ENCODE measurements at regions not wholly inside any gene's neighbourhood (a gene's known extent, or its start where the extent isn't known, plus 50 kb on each side); places are given as distances from the start of the nearest gene placed in this dataset.
A peak's percentile ranks its signal among the peaks of the same experiment; 100 is the strongest.

DNA sequence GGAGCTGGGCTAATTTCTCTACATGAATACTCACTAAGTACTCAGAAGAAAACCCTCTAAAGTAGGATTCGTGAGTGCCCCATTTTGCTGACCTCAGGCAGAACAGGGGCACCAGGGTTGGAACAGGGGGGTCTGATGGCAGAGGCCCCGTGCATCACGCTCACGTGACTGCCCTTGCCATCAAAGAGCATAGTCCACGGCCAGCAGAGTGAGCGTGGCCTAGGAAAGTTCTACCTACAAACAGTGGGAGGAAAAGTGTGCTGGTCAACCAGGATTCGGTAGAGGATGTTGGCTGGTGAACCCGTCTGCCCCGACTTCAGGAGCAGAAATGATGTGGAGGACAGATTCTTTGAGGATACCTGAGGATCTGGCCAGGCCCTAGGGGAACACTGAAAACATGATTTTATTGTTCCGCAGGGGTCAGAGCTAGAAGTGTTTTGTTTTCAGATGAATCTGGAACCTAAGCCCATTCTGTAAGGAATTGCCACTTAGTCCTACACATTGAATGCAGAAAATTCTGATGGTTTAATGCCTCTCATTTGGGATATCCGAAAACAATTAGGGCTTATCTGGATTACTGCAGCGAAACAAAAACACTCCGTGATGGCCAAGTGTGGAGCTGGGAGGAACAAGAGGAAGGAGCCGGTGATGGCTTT lies 138.8 kb upstream of the SHH start:
- no peak overlapping the region for H3K4me3 ChIP-seq (ENCODE audit: low read length in 2 of 2)
- H3K27me3 ChIP-seq (ENCODE audit: insufficient read depth, low read length), result no peaks in the 10 kb centered on the region
- H3K4me3 Mint-ChIP-seq, result no peak overlapping the region
- H3K27me3 Mint-ChIP-seq, result peaks cover 0 to 4% of the 10 kb centered on the region in 2 donors
- ChIA-PET POLR2A (ENCODE audit: partially characterized antibody) (no interaction called here), CTCF (ENCODE audit: partially characterized antibody) (no interaction called here)
- H3K36me3 ChIP-seq (ENCODE audit: insufficient read depth, low read length), result no peaks in the 10 kb centered on the region
- no peaks in the 10 kb centered on the region for H3K9me3 ChIP-seq (ENCODE audit: control insufficient read depth in 1 of 2, low read length in 2 of 2)
- no peak overlapping the region for H3K27ac ChIP-seq (ENCODE audit: low read depth, low read length)
- no peak for DNase-seq
- no peaks in the 10 kb centered on the region for H3K4me1 Mint-ChIP-seq
- H3K36me3 Mint-ChIP-seq, result no peaks in the 10 kb centered on the region
- no peaks in the 10 kb centered on the region for H3K4me1 ChIP-seq (ENCODE audit: insufficient read depth, low read length)
- intact Hi-C loops (cut with micrococcal nuclease), result no loop called here
- H3K9me3 Mint-ChIP-seq, result peaks cover 0 to 4% (median 0%) of the 10 kb centered on the region in 8 donors
- H3K27ac Mint-ChIP-seq, result peak overlapping the region in 1 of 7 donors; percentile 25

DNA sequence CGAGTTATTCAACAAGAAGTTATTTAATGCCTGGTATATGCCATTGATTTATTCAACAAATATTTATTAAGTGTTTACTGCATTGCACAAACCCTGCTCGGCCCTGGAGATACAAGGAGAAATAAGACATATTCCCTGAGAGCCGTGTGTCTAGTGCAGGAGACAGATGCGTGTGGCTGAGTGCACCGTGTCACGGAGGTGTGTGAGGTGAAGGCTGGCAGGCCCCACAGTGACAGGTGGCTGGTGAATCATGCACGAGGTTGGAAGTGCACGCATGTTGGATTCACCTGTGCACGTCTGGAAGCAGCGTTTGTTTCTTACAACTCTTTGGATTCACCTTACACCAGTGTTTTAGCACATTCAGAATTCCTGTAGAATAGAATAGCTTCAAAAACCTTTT lies 136.6 kb upstream of the SHH start:
- Mint-ChIP-seq H3K4me1 (no peaks in the 10 kb centered on the region), H3K9me3 (peaks cover 0 to 7% (median 0%) of the 10 kb centered on the region in 8 donors), H3K36me3 (no peaks in the 10 kb centered on the region), H3K27me3 (peaks cover 0 to 4% of the 10 kb centered on the region in 2 donors), H3K27ac (no peak overlapping the region), H3K4me3 (no peak overlapping the region)
- POLR2A ChIA-PET (ENCODE audit: partially characterized antibody), result interaction anchor here (0.6 kb wide), 1 partner anchor 1291 kb away, joined by 3 read pairs; no protein-coding TSS in a partner anchor
- intact Hi-C loops (cut with micrococcal nuclease), result no loop called here
- H3K36me3 ChIP-seq (ENCODE audit: insufficient read depth, low read length), result no peaks in the 10 kb centered on the region
- no peak overlapping the region for H3K27ac ChIP-seq (ENCODE audit: low read depth, low read length)
- no peak for DNase-seq
- H3K27me3 ChIP-seq (ENCODE audit: insufficient read depth, low read length), result no peaks in the 10 kb centered on the region
- H3K4me3 ChIP-seq (ENCODE audit: low read length in 2 of 2), result no peak overlapping the region
- H3K4me1 ChIP-seq (ENCODE audit: insufficient read depth, low read length), result no peaks in the 10 kb centered on the region
- CTCF ChIA-PET (ENCODE audit: partially characterized antibody), result no interaction called here
- no peaks in the 10 kb centered on the region for H3K9me3 ChIP-seq (ENCODE audit: control insufficient read depth in 1 of 2, low read length in 2 of 2)

DNA sequence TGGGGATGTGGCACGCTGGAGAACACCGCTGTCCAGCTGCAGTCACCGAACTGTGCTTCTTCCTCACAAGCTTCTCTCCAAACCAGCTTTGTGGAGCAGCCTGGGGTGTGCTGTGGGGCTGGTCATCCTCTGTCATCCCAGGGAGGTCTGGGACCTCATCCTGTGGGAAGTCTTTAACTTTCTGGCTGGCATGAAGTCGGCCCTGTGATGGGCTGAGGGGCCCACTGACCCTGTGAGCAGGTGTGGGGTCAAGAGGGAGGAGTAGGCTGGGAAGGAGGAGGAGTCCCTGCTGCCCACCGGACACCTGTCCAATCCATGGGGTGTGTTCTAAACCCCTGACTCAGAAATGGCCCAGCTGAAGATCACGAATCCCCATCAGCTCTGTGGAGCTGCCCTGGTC lies 136.2 kb upstream of the SHH start:
- no peak overlapping the region for H3K27ac Mint-ChIP-seq
- H3K4me1 ChIP-seq (ENCODE audit: insufficient read depth, low read length), result no peaks in the 10 kb centered on the region
- ChIA-PET POLR2A (ENCODE audit: partially characterized antibody) (interaction anchor here (0.6 kb wide), 1 partner anchor 1291 kb away, joined by 3 read pairs; no protein-coding TSS in a partner anchor), CTCF (ENCODE audit: partially characterized antibody) (no interaction called here)
- no peaks in the 10 kb centered on the region for H3K4me1 Mint-ChIP-seq
- H3K36me3 Mint-ChIP-seq, result no peaks in the 10 kb centered on the region
- no peaks in the 10 kb centered on the region for H3K36me3 ChIP-seq (ENCODE audit: insufficient read depth, low read length)
- H3K27me3 ChIP-seq (ENCODE audit: insufficient read depth, low read length), result no peaks in the 10 kb centered on the region
- H3K27ac ChIP-seq (ENCODE audit: low read depth, low read length), result no peak overlapping the region
- no peak for DNase-seq
- no peaks in the 10 kb centered on the region for H3K9me3 ChIP-seq (ENCODE audit: control insufficient read depth in 1 of 2, low read length in 2 of 2)
- intact Hi-C loops (cut with micrococcal nuclease), result no loop called here
- H3K4me3 ChIP-seq (ENCODE audit: low read length in 2 of 2), result no peak overlapping the region
- H3K9me3 Mint-ChIP-seq, result peaks cover 0 to 9% (median 0%) of the 10 kb centered on the region in 8 donors
- peaks cover 0 to 4% of the 10 kb centered on the region in 2 donors for H3K27me3 Mint-ChIP-seq
- H3K4me3 Mint-ChIP-seq, result no peak overlapping the region

DNA sequence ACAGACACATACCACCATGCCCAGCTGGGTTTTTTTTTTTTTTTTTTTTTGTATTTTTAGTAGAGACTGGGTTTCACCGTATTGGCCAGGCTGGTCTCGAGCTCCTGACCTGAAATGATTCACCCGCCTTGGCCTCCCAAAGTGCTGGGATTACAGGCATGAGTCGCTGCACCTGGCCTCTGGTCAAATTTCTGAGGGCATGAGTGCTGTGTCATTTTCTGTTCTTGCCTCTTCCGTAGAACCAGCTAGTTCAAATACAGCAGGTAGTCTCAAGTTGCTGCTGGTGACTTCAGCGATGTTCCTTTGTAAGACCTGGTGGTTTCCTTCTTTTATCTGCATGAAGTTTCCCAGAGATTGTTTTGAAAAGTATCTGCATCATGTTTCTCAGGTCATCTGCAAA lies 134.8 kb upstream of the SHH start:
- Mint-ChIP-seq H3K27me3 (peaks cover 0 to 4% of the 10 kb centered on the region in 2 donors), H3K9me3 (peaks cover 0 to 9% (median 0%) of the 10 kb centered on the region in 8 donors), H3K4me3 (no peak overlapping the region), H3K4me1 (no peaks in the 10 kb centered on the region), H3K27ac (no peak overlapping the region), H3K36me3 (no peaks in the 10 kb centered on the region)
- H3K27me3 ChIP-seq (ENCODE audit: insufficient read depth, low read length), result no peaks in the 10 kb centered on the region
- CTCF ChIA-PET (ENCODE audit: partially characterized antibody), result no interaction called here
- H3K4me1 ChIP-seq (ENCODE audit: insufficient read depth, low read length), result no peaks in the 10 kb centered on the region
- no peaks in the 10 kb centered on the region for H3K36me3 ChIP-seq (ENCODE audit: insufficient read depth, low read length)
- intact Hi-C loops (cut with micrococcal nuclease), result no loop called here
- no peaks in the 10 kb centered on the region for H3K9me3 ChIP-seq (ENCODE audit: control insufficient read depth in 1 of 2, low read length in 2 of 2)
- H3K27ac ChIP-seq (ENCODE audit: low read depth, low read length), result no peak overlapping the region
- POLR2A ChIA-PET (ENCODE audit: partially characterized antibody), result no interaction called here
- no peak overlapping the region for H3K4me3 ChIP-seq (ENCODE audit: low read length in 2 of 2)
- DNase-seq, result no peak

DNA sequence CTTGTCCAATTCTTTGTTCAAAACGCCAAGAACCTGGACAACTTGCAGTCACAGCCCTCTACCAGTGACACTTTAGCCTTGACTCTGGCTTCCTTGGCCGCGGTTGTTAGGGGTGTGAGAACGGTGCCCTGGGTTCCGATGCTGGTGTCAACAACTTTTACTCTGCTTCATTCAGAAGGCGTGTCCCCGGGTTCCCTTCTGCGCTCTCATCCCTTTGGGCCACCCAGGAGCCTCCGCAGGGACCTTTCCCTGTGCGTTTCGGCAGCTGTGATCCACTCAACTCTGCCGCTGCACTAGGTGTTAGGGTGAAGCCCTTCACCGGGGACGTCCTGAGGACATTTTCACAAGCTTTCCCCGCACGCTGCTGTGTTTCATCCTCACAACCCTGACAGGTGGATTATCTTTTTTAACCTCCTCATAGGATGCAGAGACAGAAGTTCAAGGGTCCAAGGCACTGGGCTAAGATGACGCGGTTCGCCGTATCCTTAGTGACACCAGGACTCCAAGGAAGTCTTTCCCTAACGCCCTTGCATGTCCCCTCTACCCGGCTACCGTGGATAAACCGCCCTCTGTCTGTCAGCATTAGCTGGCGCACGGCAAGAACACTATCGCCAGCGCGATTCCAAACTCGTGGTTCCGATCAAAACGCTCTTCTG lies 133.5 kb upstream of the SHH start:
- Histone ChIP-seq H3K4me3 (ENCODE audit: low read length in 2 of 2) (no peak overlapping the region), H3K4me1 (ENCODE audit: insufficient read depth, low read length) (no peaks in the 10 kb centered on the region), H3K36me3 (ENCODE audit: insufficient read depth, low read length) (no peaks in the 10 kb centered on the region), H3K9me3 (ENCODE audit: control insufficient read depth in 1 of 2, low read length in 2 of 2) (no peaks in the 10 kb centered on the region), H3K27me3 (ENCODE audit: insufficient read depth, low read length) (no peaks in the 10 kb centered on the region), H3K27ac (ENCODE audit: low read depth, low read length) (no peak overlapping the region)
- Mint-ChIP-seq H3K9me3 (peaks cover 0 to 9% (median 0%) of the 10 kb centered on the region in 8 donors), H3K27ac (no peak overlapping the region), H3K36me3 (no peaks in the 10 kb centered on the region), H3K4me1 (no peaks in the 10 kb centered on the region), H3K27me3 (peaks cover 0 to 5% of the 10 kb centered on the region in 2 donors), H3K4me3 (no peak overlapping the region)
- ChIA-PET CTCF (ENCODE audit: partially characterized antibody) (no interaction called here), POLR2A (ENCODE audit: partially characterized antibody) (no interaction called here)
- DNase-seq, result no peak
- intact Hi-C loops (cut with micrococcal nuclease), result no loop called here

DNA sequence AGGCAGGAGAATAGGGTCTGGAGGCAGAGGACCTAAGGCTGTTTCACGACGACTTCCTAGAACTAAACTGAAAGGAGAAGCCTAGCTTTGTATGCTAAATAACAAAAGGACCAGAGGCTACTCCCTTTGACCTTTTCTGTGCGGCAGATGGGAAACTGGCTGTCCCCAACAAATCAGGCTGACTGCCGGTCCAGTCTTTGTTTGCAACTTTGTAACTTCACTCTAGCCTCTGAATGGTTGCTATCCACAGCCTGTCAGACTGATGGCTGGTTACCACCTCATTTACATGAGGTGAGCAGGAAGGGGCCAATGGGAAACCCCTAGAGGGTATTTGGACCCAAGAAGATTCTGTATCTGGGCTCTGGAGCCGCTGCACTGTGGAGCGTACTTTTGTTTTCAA lies 132.6 kb upstream of the SHH start:
- Mint-ChIP-seq H3K4me3 (no peak overlapping the region), H3K9me3 (peaks cover 0 to 11% (median 3%) of the 10 kb centered on the region in 8 donors), H3K36me3 (no peaks in the 10 kb centered on the region), H3K27me3 (peaks cover 5 to 9% of the 10 kb centered on the region in 2 donors), H3K27ac (no peak overlapping the region), H3K4me1 (no peaks in the 10 kb centered on the region)
- Histone ChIP-seq H3K36me3 (ENCODE audit: insufficient read depth, low read length) (no peaks in the 10 kb centered on the region), H3K4me1 (ENCODE audit: insufficient read depth, low read length) (no peaks in the 10 kb centered on the region), H3K27me3 (ENCODE audit: insufficient read depth, low read length) (no peaks in the 10 kb centered on the region), H3K4me3 (ENCODE audit: low read length in 2 of 2) (no peak overlapping the region), H3K9me3 (ENCODE audit: control insufficient read depth in 1 of 2, low read length in 2 of 2) (no peaks in the 10 kb centered on the region), H3K27ac (ENCODE audit: low read depth, low read length) (no peak overlapping the region)
- DNase-seq, result no peak
- intact Hi-C loops (cut with micrococcal nuclease), result no loop called here
- ChIA-PET CTCF (ENCODE audit: partially characterized antibody) (no interaction called here), POLR2A (ENCODE audit: partially characterized antibody) (no interaction called here)

DNA sequence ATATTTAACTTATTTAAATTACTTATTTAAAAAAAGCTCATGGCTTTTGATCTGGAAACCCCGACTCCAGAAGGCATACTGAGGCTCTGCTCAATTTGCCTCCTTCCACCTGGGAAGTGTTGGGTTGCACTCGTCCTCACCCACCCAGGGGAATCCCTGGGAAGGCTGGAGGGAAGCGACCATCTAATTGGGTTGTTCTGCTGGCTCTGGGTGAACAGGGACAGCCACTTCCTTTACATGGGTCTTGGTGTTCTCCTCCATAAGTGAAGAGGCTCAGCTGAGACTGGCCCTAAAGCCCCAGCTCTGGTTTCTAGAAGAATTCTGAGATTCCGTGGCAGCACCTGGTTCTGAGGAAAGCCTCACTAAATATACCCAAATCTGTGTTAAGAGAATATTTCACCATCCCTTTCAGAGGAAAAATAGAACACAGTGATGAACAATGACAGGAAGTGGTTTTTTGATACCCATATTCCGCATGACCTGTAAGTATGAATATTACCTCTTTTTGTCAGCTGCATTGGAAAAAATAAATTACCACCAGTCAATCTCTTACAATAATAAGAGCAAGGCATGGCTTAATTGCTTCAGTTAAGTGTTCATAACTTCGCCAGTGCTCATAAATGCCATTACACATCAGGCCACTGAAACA lies 131.1 kb upstream of the SHH start:
- Mint-ChIP-seq H3K27ac (no peak overlapping the region), H3K9me3 (peaks cover 0 to 23% (median 7%) of the 10 kb centered on the region in 8 donors), H3K27me3 (peaks cover 6 to 7% of the 10 kb centered on the region in 2 donors), H3K36me3 (no peaks in the 10 kb centered on the region), H3K4me3 (no peak overlapping the region), H3K4me1 (no peaks in the 10 kb centered on the region)
- CTCF ChIA-PET (ENCODE audit: partially characterized antibody), result no interaction called here
- no peaks in the 10 kb centered on the region for H3K27me3 ChIP-seq (ENCODE audit: insufficient read depth, low read length)
- DNase-seq, result no peak
- H3K36me3 ChIP-seq (ENCODE audit: insufficient read depth, low read length), result no peaks in the 10 kb centered on the region
- H3K4me3 ChIP-seq (ENCODE audit: low read length in 2 of 2), result no peak overlapping the region
- H3K27ac ChIP-seq (ENCODE audit: low read depth, low read length), result no peak overlapping the region
- H3K4me1 ChIP-seq (ENCODE audit: insufficient read depth, low read length), result no peaks in the 10 kb centered on the region
- no peaks in the 10 kb centered on the region for H3K9me3 ChIP-seq (ENCODE audit: control insufficient read depth in 1 of 2, low read length in 2 of 2)
- POLR2A ChIA-PET (ENCODE audit: partially characterized antibody), result no interaction called here
- intact Hi-C loops (cut with micrococcal nuclease), result no loop called here

All from CD4-positive, alpha-beta memory T cell (primary cell).